GM23338 (cell line): ENCODE measurements at regions not wholly inside any gene's neighbourhood (a gene's known extent, or its start where the extent isn't known, plus 50 kb on each side); places are given as distances from the start of the nearest gene placed in this dataset.

Source experiments
- CTCF ChIP-seq, 2 experiments: fragments of 200-600 bp in 1 of 2; sonication (generic) in 1 of 2; conservative IDR thresholded peaks; 2 replicates each; pipeline versions ENCODE4 v1.5.1 to v1.6.1; 2016 to 2017; ENCODE audit warnings: antibody characterized with exemption in 2 of 2, low read depth in 2 of 2, mild to moderate bottlenecking in 2 of 2, moderate library complexity in 1 of 2
- ETS1 ChIP-seq: IDR thresholded peaks from 2 replicates; pipeline ENCODE4 v1.6.1; 2016; ENCODE audit warnings: antibody characterized with exemption
- EZH2 ChIP-seq: fragments of 200-600 bp; sonication (generic); IDR thresholded peaks from one replicate; pipeline ENCODE4 v1.8.0; 2017; ENCODE audit warnings: antibody characterized with exemption, mild to moderate bottlenecking, low read depth; ENCODE audit not compliant: unreplicated experiment
- EZH2phosphoT487 ChIP-seq: fragments of 200-600 bp; sonication (generic); IDR thresholded peaks from one replicate; pipeline ENCODE4 v1.8.1; 2018; ENCODE audit warnings: antibody characterized with exemption; ENCODE audit not compliant: unreplicated experiment
- JUNB ChIP-seq: IDR thresholded peaks from one replicate; pipeline ENCODE4 v1.6.1; 2016; ENCODE audit warnings: antibody characterized with exemption; ENCODE audit not compliant: unreplicated experiment
- POLR2AphosphoS5 ChIP-seq: IDR thresholded peaks from 2 replicates; pipeline ENCODE4 v1.6.1; 2016; ENCODE audit warnings: antibody characterized with exemption, low read depth
- STAT1 ChIP-seq: IDR thresholded peaks from one replicate; pipeline ENCODE4 v1.6.1; 2016; ENCODE audit warnings: antibody characterized with exemption; ENCODE audit not compliant: unreplicated experiment
- ZNF114 ChIP-seq: fragments of 250-450 bp; sonication (Bioruptor Pico); IDR thresholded peaks from 2 replicates; pipeline ENCODE4 v1.5.0; 2020; ENCODE audit warnings: mild to moderate bottlenecking, moderate library complexity
- ZNF462 ChIP-seq: fragments of 250-450 bp; sonication (Bioruptor Pico); IDR thresholded peaks from 2 replicates; pipeline ENCODE4 v1.5.0; 2020; ENCODE audit warnings: mild to moderate bottlenecking, moderate library complexity
- TF ChIP-seq, protein P1 (sequence below): IDR thresholded peaks from one replicate; pipeline ENCODE4 v1.6.1; 2018; ENCODE audit warnings: antibody characterized with exemption; ENCODE audit not compliant: unreplicated experiment

DNA sequence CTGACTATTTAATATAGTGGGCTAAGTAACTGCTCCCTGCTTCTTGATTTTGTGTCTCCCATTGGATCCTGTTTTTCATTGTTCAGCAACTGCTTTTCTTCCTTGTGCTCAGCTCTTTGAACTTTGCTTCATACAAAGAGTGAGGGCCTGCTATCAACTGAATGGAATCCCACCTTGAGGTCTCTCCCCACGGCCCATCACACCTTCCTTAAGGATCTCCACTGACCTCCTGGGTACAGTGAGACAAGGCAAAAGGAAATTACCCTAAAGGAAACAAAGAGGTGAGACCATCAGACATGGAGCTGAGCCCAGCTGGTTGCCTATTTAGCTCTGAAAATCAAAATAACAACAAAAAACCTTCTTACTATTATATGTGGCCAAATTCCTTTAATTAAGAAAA is 91.3 kb upstream of the RPL34 start:
- TF ChIP-seq CTCF (conservative IDR thresholded peaks at IDR 0.05; ENCODE audit: low read depth in 2 of 2) (no peak), ETS1 (no peak), JUNB (no peak), EZH2 (no peak), POLR2AphosphoS5 (no peak), STAT1 (no peak), EZH2phosphoT487 (no peak), ZNF114 (no peak), ZNF462 (CRISPR knock-in tag) (peak; percentile 46; the same call in 1 of the 2 replicates)
- TF ChIP-seq, protein P1, sequence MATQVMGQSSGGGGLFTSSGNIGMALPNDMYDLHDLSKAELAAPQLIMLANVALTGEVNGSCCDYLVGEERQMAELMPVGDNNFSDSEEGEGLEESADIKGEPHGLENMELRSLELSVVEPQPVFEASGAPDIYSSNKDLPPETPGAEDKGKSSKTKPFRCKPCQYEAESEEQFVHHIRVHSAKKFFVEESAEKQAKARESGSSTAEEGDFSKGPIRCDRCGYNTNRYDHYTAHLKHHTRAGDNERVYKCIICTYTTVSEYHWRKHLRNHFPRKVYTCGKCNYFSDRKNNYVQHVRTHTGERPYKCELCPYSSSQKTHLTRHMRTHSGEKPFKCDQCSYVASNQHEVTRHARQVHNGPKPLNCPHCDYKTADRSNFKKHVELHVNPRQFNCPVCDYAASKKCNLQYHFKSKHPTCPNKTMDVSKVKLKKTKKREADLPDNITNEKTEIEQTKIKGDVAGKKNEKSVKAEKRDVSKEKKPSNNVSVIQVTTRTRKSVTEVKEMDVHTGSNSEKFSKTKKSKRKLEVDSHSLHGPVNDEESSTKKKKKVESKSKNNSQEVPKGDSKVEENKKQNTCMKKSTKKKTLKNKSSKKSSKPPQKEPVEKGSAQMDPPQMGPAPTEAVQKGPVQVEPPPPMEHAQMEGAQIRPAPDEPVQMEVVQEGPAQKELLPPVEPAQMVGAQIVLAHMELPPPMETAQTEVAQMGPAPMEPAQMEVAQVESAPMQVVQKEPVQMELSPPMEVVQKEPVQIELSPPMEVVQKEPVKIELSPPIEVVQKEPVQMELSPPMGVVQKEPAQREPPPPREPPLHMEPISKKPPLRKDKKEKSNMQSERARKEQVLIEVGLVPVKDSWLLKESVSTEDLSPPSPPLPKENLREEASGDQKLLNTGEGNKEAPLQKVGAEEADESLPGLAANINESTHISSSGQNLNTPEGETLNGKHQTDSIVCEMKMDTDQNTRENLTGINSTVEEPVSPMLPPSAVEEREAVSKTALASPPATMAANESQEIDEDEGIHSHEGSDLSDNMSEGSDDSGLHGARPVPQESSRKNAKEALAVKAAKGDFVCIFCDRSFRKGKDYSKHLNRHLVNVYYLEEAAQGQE = no peak
